ENCODE measurements at regions not wholly inside any gene's neighbourhood (a gene's known extent, or its start where the extent isn't known, plus 50 kb on each side); places are given as distances from the start of the nearest gene placed in this dataset.

GRCh38 chr20:55774628-55775027 is 230.7 kb downstream of the CBLN4 start:
- TF ChIP-seq, protein P1, sequence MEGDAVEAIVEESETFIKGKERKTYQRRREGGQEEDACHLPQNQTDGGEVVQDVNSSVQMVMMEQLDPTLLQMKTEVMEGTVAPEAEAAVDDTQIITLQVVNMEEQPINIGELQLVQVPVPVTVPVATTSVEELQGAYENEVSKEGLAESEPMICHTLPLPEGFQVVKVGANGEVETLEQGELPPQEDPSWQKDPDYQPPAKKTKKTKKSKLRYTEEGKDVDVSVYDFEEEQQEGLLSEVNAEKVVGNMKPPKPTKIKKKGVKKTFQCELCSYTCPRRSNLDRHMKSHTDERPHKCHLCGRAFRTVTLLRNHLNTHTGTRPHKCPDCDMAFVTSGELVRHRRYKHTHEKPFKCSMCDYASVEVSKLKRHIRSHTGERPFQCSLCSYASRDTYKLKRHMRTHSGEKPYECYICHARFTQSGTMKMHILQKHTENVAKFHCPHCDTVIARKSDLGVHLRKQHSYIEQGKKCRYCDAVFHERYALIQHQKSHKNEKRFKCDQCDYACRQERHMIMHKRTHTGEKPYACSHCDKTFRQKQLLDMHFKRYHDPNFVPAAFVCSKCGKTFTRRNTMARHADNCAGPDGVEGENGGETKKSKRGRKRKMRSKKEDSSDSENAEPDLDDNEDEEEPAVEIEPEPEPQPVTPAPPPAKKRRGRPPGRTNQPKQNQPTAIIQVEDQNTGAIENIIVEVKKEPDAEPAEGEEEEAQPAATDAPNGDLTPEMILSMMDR (IDR thresholded peaks at IDR 0.05) = no peak
- no peak for TF ChIP-seq POLR2A (IDR thresholded peaks at IDR 0.05)
